GM21528 (cell line): ENCODE measurements at regions not wholly inside any gene's neighbourhood (a gene's known extent, or its start where the extent isn't known, plus 50 kb on each side); places are given as distances from the start of the nearest gene placed in this dataset.

Experiments used
- ATAC-seq: cut with Tn5 transposase; IDR thresholded peaks from one replicate; pipeline ENCODE4 v1.9.1; 2021; ENCODE audit warnings: mild to moderate bottlenecking, moderate library complexity; ENCODE audit not compliant: unreplicated experiment, low FRiP score

DNA sequence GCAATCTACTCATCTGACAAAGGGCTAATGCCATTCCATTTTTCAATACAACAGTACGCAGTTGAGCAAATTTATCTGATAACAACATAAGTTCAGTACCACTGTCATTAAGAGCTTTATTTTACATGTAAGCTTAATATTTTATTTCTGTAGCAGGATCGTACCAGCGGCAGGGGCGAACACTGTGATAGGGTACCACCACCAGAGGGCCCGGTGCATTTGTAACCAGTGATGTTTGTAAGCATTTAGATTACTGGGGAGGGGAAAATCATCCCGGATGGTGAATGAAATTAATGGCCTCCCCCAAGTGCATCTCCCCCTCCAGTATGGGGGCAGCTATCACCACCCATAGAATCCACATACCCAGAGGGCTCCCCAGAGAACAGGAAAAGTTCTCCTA lies 179.0 kb downstream of the ADGRA3 start:
- no peak for ATAC-seq

DNA sequence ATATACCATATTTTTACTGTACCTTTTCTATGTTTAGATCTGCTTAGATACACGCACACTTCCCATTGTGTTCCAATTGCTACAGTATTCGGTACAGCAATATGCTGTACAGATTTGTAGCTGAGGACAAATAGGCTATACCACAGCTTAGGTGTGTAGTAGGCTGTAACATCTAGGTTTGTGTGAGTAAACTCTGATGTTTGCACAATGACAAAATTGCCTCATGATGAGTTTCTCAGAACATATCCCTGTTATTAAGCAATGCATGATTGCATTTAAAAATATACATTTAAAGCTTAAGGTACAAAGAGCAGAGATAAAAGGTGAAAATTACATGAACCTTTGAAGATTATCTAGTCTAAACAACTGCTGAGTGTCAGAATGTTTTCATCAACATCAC lies 181.7 kb downstream of the ADGRA3 start:
- ATAC-seq: no peak

DNA sequence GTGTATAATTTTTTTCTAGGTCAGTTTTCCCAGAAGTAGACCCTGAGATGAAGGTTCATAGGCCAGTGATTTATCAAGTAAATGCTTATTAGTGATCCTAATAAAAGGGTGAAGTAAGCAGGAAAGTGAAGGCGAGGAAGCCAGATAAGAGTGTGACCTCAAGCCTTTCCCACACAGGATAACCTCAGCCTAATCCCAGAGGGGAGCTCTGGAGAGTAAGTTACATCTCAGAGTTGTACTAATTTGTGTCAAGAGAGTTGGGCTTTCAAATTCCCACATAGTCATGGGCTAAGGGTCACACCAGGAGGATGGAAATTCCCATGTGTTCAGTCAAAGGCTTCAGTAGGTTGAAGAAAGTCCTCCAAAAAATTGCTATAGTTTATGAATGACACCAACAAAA lies 191.4 kb downstream of the ADGRA3 start:
- no peak for ATAC-seq

DNA sequence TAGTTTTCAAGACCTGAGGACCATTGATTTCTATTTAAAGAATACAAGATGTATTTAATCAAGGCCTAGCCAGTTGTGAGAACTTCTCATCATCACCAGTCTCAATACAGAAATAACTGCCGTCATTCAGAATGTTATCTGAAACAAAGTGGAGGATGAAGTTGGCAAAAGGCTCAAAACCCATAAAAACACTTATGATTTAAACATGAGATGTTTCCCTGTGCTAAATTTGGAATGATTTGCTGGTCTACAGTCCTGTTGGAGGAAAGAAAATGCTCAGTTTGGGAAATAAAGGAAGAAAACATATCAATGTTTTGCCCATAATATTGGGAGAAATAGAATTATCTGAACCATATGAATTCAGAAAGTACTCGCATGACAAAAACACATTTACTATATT lies 192.2 kb downstream of the ADGRA3 start:
- no peak for ATAC-seq

DNA sequence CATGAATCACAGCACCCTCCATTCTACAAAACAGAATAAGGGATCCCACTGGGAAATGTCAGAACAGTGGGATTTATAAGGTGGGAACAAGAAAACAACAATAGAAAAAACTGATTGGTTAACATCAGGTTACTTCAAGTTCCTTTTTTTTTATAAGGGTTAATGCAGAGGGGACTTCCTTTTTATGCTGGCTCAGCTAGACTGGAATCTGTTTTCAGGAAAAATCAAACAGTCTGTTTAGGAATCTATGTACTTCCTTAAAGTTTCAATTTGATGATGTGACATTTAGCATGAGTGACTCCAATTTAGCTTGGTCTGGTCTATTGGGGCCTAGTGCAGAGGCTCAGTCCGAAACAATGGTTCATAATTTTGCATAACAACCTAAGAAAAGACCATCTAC lies 192.9 kb downstream of the ADGRA3 start:
- ATAC-seq: no peak

DNA sequence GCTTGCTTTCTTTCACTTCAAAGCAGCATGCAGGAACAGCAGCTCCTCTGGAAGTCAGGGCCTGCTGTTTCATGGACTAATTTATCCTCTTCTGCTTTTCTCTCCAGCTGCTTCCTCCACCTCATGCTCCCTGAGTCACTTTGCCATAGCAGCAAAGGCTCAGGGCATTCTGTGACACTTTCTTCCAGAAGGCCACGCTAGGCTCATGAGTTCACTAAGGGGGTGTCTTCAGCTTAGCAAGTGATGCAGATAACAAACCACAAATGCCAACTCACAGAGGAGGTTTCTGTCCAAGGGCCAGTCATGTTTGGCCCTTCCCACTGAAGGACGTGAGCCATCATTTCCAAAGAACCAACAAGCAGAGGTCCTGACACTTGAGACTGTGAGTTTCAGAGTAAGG lies 200.2 kb downstream of the ADGRA3 start:
- no peak for ATAC-seq

DNA sequence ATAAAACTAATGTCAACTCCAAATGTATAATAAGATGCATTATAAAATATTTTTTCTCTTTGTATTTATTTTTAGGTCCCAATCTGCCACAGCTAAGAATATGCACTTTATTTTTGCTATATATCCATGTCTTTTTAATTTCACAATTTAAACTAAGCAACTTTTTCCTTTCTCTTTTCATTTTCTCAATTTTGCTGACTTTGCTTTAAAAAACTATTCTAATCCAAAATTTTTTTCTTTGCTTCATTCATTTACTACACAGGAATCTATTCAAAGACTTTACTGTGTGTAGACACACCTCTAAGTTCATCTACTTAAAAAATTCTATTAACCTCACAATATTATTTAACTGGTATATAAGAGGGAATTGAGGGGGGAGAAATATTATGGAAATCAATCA lies 201.9 kb downstream of the ADGRA3 start:
- no peak for ATAC-seq

DNA sequence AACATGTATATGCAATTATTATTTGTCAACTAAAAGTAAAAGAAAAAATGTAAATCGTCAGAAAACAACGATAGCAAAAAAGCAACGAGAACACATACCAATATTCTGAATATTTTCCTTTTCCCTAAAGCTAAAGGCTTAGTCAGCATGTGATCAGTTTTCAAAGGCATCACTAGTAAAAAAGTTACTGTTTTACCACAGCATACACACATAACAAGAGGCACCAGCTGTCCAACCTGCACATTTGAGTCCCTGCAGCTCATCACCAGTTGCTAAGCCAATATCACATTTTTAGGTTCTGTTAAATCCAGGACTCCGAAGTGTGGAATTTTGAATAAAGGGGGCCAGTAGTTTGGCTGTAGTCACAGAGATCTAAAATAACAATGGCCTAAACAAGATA lies 203.8 kb downstream of the ADGRA3 start:
- no peak for ATAC-seq

DNA sequence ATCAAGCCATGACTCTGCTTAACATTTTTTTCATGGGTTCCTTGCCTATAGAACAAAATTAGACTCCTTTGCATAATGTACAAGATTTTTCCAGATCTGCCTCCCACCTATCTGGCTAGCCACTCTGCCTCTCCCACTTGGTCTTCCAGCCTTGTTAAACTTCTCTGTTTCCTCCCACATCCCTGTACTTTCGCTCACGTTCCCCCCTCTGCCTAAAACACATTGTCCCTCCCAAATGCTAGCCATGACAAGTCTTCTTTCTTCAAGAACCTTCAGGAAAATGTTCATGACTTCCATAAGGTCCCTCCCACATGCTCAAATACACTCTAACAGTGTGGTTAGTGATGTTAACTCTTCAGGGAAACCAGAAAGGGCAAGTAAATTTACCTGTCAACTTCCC lies 214.6 kb downstream of the ADGRA3 start:
- ATAC-seq: no peak

DNA sequence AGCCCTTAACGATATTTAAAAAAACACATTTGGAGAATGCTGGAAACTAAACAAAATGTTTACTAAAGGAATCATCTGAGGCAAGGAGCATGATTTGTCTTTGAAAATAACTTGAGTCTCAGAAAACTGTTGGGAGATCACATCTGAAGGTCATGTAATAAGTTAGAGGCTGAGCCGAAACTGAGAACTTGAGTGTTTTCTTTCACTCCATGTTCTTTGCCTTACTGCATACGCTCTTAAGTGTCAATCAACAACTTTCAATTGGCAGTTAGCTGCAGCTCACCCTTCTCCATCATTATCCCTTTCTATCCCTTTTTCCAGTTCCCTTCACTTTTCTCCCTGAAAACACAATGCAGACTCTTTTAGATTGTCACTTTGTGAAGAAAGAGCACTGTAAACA lies 216.2 kb downstream of the ADGRA3 start:
- no peak for ATAC-seq

DNA sequence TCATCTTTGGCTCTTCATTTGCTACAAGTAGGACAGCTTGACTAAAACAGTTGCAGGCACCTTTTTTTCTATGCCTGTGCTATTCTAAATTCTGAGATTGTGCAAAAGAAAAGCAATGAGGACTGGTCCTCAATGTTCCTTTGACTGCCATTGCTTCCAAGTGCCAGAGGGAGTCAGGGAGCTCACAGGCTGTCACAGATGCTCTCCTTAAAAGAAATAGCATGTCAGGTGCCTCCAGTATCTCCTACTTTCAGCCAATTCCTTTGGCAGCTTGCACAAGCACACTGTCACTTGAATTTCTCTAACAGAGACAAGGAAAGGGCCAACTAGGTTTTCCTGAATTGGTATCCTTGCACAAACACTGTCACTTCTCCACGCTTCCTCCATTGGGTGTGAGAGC lies 228.2 kb downstream of the ADGRA3 start:
- no peak for ATAC-seq

DNA sequence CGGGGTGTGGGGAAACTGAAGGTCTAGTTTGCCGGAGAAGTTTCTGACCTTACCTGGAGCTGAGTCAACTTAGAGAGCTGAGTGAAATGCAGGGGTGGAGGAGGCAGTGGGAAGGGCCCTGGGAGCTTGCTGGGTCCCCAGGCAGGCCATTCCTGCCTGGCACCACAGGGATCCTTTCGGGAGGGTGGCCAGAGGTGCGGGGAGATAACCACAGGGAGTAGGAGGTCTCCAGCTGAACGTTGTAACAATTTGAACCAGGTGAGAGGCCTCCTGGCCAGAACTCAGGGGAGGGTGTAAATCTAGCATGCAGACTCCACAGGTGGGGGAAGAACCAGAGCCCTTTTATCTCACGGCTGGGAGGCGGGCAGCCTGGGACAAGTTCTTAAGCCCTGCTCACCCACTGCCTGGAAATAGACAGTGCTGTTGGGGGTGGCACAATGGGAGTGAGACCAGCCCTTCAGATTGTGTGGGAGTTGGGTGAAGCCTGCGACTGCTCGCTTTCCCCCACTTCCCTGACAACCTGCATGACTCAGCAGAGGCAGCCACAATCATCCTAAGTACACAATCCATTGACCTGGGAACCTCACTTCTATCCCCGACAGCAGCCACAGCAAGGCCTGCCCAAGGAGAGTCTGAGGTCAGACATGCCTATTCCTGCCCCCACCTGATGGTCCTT lies 247.4 kb downstream of the ADGRA3 start:
- no peak for ATAC-seq

DNA sequence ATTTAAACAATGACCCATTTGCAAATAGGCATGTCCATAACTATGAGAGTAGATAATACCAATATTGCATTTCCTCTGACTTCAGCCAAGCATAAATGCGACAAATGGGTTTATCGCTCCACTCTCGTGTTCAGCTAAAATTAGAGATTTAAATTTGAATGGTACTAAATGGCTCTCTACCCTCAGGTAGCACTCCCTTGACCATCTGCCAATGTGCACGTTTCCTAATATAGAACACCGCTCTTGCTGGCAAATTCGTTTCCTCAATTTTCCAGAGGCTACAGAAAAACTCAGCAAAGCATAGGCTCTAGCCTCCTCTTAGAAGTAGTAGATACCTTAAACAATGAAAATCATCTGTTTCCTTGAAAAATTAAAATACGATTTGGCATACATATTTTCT lies 251.6 kb downstream of the ADGRA3 start:
- ATAC-seq: no peak

DNA sequence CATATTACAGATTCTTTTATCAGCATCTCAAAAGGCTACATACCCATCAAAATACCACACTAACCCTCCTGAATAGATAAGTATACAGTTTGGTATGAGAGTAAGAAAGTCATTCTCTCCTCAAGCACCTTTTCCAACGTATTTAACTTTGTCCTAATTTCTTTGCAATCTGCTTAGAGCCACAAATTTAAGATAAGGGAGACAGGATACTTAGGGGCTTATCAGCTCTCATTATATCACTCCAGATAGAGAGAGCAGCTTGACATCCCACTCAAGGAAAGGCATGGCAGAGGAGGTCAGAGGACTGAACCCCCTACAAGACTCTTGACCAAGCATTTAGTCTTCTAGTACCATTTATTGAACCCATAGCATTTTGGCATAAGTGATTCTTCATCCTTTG lies 262.4 kb downstream of the ADGRA3 start:
- no peak for ATAC-seq

DNA sequence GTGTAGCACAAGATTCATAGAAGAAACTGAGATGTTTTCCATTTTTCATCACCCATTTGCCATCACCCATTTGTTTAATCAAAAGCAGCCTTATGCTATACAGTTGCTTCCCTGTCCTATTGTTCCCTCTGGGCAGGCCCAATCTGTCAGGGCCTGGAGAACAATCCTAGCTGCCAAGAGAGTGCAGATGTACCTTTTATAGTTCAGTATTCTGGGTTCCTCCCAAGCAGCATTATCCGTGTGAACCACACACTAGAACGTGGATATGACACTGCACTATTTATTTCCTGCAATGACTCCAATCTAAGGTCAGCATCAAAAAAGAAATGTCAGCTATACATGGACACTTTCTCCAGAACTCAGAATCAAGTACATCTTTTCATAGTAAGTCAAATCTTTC lies 269.0 kb downstream of the ADGRA3 start:
- ATAC-seq: no peak

DNA sequence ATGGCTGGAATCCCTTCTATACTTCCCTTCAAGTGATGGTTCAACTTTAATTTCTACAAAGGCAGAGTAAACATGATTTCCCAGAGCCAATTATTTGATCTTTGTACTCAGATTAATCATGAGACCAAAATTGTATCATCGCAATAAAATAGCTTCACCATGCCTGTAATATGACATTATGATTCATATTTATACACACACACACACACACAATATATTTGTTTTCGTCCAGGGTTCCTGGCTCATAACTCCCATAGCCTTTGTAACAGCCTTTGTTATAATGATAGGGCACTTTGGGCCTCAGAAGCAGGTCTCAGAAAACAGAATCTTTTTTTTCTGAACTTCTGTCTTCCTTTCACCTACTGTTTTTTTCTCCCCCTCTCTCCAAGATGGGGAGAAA lies 270.6 kb downstream of the ADGRA3 start:
- no peak for ATAC-seq

DNA sequence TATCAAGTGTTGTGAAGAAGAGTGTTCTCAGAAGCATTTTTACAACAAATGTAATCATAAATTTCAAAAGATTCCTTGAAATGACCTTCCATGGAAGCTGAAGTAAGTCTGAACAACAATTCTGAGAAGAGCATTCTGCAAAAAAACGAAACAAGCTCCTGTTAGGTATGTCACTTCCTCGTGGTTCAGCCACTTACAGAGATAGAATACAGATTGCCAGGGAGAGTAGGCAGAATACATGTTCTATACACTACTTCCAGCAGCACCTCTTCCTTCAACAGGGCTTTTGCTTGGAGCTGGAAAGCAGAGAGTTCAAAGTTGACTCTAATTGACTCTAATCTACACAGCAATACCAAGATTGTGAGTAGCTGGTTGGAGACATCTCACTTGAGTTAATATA lies 274.5 kb downstream of the ADGRA3 start:
- no peak for ATAC-seq

DNA sequence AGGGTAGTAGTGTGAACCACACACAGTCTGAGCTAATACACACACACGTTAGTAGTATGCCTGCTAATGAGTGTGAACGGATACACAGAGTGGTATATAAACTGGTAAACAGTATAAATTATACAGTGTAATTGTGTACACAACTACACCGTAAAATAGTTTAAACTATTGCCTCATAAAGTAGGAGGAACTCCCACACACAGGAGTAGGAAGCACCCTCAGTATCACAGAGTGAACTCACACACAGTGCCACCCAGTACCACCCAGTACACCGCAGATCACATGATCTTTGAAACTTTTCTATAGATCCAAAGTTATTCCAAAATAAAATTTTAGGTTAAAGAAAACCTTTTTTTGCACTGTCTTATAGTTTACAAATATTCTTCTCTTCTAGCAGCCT lies 275.1 kb downstream of the ADGRA3 start:
- ATAC-seq: no peak

DNA sequence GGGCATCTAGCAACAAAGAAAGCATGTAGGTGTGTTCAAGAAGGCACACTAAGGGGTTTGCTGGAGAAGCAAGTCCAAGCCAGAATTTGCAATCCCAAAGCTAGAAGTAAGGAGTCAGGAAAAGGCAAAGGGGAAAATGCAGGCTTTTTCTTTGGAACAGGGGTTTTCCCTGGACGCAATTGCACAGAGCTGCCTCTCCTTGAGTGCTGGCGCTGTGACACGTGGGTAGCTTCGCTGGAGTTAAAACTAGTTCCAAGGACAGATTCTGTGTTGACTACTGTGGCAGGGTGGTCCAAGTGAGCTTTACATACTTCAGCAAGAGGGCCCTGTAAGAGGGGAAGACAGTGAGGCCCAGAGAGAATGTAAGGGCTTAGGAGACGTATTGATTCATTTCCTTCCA lies 277.1 kb downstream of the ADGRA3 start:
- ATAC-seq: no peak

DNA sequence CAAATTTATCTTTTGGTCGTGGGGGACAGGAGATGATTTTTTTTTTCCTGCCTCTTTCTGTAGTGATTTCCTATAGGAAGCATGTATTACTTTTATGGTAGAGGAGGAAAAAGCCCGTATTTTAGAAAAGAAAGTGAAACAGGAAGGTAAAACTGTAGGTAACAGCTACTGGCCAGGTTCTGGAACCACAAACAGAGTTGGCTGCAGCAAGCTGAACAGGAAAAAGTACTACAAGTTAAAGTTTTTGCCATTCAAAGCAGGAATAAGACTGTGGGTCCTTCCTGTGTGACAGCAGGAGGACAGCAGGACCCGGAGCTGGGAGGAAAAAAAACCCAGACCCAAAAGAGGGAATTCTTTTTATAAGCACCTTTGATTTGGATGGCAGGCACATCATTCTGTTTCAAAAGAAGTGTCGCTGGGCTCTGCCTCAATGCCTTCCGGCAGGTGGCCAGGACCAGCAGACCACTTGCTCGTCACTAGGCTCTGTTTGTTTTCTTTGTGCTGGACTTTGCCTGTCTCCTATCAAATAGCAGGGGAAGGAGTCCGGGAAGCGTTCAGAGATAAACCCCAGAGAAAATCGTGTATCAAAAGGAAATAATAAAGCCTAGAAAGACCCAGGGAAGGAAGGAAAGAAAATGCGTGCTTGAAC lies 277.9 kb downstream of the ADGRA3 start:
- ATAC-seq: no peak

DNA sequence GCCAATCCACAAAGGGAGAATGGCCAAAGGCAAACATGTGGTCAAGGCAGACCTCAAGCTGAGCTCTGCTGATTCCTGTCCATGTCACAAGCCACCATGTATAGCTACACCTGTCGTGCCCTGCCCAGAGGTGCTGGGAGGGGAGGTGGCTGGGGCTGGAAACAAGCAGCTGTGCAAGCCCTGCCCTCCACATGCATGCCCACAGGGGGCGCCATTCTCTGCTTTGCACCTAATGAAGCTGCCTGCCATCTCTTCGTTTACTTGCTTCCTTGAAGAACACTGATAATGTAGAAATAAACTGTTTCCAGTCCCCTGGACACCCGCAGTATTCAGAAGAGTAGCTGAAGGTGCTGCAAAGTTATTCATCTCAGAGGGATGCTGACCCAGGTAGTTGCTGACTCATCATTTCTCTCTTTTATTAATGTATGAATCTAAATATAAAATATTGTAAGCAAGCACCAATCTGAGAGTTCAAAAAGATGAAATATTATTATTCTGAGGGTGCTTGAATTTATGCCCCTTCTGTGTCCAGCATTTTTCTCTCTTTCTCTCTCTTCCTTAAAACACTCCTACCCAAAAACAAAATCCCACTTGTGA lies 278.6 kb downstream of the ADGRA3 start:
- no peak for ATAC-seq

DNA sequence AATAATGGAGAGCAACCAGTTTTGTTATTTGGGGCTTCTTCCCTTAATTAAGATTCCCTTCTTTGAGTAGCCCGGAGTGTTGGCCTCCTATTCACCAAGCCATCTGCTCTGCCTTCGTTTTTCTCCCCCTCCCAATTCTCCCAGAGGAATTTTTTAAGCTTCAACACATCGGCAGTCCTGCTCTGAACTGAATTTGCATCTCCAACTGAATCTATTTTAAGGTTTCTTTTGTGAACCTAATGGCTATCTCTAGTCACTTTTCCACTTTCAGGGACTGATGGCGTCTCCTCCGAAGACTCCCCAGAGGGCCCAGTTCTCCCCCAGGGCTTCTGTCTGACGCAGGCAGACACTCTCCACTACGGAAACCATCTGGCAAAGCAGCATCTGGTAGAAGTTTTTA lies 280.2 kb downstream of the ADGRA3 start:
- ATAC-seq: no peak
